GM18907 (cell line): ENCODE measurements at regions not wholly inside any gene's neighbourhood (a gene's known extent, or its start where the extent isn't known, plus 50 kb on each side); places are given as distances from the start of the nearest gene placed in this dataset.

Experiments used
- ATAC-seq: cut with Tn5 transposase; IDR thresholded peaks from one replicate; pipeline ENCODE4 v1.9.1; 2021; ENCODE audit warnings: mild to moderate bottlenecking, moderate library complexity; ENCODE audit not compliant: unreplicated experiment

DNA sequence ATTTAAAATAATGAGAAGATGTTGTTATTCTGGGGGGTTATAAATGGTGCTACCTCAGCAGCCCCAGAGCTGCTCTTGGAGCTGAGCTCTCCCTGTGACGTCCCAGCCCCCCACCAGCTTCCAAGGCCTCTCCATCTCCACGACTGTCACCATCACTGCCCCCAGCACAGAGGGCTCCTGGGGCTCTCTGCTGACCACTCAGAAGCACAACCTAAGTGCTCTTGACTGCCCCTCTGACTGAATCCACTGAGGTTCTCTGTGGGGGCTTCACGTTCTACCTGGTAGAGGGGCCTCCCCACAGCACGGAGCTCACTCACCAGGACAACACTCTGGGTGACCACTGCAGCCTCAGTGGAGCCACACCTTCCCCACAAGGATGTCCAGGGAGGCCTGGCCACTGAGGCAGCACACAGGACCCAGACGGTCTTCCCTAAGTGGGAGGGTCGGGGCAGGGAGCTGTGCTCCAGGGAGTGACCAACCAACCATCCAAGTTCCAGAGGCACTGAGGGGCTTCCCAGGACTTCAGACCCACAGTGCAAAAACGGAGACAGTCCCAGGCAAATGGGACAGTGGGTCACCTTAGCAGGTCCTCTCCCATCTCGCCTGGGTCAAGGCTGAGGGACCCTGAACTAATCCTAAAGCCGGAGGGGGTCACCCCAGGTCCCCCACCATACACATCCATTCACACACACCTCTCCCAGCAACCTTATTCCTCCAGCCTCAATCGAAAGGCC lies 121.0 kb upstream of the PPP2R2D start:
- no peak for ATAC-seq

DNA sequence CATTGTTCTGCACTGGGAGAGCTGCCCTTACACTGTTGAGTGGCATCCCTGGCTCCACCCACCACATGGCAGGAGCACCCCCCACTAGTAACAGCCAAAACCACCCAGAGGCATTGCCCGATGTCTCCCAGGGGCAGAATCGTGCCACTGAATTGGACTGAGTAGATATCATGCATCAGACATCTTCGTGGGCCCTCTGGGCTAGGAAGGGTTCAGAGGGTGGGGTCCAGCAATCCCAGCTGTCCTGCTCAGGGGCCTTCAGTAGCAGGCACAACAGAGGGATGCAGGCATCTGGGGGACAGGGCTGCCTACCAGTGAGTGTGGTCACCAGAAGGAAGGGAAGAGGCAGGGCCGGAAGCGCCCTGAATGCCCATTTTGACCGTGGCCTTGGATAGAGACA lies 119.7 kb upstream of the PPP2R2D start:
- no peak for ATAC-seq

DNA sequence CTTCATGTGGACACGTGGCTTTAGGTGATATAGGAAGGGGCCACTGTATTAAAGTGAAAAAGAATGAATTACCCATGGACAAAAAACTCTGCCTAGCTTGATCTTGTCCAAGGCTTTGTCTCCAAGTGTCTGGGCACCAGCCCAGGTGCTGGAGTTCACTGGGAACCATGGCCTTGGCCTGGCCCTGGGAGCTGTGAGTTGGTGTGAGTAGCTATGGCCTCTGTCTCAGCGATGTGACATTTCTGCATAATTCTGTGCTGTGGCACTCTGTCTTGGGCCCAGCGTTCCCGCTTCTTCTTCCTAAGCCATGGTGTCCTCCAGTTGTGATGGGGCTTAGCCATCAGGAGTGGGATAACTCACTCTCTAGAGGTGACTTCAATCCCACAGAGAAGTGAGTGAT lies 119.0 kb upstream of the PPP2R2D start:
- no peak for ATAC-seq

DNA sequence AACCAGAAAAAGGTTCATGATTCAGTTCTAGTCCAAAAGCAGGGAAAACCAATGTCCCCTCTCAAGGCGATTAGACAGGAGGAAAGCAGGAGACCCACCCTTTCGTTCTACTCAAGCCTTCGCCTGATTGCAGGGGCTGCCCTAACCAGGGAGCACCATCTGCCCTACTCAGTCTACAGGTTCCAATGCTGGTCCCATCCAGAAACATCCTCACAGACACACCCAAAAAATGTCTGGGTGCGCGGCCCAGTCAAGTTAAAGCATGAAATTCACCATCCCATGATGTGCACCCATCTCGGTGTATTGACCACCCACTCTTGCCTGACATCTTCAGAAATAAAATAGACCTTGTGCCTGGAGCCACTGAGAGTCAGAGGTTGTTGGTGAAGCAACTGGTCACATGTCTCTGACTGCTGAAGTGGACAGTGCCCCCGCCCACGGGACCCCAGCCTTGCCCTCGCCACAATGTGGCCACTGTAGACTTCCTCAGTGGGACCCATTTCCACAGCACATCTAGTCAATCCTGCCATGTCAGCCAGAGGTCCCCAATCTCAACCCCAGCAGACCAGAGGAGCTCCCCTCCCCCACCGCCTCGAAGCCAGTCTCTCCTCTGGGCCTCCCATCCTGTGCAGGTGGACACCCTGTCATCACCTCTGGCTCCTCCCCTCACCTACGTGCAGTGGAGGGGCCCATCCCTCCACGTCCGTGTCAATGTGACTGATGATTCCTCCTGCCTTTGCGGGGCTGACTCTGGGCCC lies 116.3 kb upstream of the PPP2R2D start:
- no peak for ATAC-seq

DNA sequence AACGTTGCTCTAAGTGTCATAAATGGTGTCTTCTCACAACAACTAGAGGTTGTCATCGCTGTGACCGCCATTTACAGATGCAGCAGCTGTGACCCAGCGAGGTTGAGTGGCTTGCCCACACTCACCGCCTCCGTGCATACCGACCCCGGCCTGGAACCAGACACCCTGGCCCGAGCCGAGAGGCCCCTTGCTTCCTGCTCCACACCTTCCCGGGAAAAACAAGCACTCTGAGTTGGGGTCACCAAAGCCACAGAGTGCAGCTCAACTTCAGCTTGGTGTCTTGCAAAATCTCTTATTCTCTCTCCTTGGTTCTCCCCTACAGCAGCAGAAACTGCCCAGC lies 115.7 kb upstream of the PPP2R2D start:
- no peak for ATAC-seq

DNA sequence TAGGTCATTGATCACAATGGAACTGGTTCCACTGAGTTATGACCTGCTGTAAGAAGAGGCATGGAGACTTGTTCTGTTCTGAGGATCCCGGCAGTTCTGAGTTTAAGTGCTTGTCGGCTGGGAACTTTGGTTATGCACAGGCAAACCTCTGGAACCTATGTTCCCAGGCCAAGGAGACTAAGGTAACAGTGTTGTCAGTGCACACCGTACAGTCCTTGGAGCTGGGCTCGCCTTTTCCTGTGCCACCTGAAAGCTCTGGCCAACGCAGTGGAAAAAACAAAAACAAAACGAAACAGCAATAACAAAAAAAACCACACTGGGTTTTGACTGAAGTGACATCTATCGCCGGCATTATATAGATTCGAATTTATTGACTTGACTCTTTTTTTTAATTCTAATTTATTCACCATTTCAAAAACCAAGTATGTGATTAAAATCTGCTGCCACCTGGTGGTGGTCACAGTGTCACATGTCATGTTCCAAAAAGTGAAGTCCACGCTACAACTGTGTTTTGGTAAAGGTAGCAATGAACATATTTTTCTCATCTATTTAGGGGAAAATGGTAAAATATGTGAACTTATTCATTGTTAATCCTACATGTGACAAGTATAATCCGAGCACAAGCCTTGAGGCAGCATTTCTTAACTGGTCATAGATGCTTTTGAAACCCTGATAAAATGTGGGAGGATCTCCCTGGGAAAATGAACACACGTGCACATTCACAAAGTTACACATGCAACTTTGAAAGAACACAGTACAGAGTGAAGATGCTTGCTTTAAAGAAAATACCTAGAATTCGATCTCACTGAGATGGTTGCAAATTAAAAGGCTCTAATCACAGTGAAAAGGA lies 113.8 kb upstream of the PPP2R2D start:
- ATAC-seq: no peak

DNA sequence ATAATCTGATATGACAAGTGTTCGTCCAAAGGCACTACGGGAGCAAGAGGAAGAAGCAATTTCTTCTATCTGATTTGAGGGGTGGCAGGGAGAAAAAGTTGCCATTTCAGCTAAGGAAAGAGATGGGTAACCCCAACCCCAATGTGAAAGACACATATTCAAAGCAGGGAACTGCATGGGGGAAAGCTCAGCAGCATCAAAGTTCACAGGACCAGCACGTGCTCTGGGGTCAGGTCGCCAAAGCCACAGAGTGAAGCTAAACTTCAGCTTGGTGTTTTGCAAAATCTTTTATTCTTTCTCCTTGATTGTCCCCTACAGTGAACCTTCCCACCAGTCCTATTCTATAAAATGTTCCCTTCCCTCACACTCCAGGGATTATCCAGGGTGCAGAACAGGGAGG lies 112.8 kb upstream of the PPP2R2D start:
- ATAC-seq: no peak

DNA sequence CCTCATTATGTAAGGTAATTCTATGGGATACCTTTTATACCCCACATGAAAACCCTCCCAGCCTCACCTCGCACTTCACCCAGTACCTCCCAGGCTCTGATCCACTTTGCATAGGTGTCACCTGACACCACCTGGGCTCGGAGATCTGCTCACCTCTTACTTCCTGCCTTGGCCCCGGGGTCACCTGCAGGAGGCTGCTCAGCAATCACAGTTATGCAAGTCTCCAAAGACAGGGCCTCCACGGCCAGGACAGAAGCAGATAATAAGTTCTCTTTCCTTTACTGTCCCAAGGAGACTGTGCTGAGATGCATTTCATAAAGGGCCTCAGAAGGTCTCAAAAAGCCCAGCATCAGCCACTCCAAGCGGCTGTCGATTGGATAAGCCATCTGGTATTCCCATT lies 112.4 kb upstream of the PPP2R2D start:
- ATAC-seq: no peak

DNA sequence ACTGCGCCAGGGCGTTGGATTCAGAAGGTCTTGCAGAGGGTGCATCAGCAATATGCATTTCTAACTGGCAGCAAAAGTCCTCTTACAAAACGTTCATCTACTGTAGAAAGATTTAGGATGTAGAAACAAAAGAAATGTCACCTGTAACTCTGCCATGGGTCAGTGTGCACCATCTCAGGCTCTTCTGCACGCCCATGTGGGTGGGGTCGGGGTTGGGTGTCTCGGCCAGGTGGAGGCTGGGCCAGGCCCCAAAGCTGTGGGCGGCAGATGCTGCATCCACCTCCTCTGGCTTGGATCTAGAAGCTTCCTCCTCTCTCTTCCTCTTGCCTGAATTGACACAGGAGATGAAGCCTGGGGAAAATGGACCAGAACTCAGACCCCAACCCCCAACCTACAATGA lies 111.3 kb upstream of the PPP2R2D start:
- ATAC-seq: no peak

DNA sequence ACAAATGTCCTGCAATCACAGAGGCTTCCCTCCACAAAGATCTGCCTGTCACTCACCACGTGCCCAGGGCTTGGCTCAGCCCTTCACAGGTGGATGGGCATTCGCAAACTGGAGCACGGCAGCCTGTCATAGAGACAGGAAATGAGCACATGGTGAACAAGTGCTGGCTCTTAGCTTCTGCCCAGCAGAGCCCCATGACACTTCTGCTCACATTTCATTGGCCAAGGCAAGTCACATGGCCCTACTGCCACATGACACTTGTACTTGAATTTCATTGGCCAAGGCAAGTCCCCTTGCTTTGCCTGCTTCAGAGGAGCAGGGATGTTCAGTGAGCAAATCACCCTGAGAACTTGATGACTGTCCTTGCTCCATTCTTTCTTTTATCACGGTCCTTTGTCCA lies 110.8 kb upstream of the PPP2R2D start:
- no peak for ATAC-seq

DNA sequence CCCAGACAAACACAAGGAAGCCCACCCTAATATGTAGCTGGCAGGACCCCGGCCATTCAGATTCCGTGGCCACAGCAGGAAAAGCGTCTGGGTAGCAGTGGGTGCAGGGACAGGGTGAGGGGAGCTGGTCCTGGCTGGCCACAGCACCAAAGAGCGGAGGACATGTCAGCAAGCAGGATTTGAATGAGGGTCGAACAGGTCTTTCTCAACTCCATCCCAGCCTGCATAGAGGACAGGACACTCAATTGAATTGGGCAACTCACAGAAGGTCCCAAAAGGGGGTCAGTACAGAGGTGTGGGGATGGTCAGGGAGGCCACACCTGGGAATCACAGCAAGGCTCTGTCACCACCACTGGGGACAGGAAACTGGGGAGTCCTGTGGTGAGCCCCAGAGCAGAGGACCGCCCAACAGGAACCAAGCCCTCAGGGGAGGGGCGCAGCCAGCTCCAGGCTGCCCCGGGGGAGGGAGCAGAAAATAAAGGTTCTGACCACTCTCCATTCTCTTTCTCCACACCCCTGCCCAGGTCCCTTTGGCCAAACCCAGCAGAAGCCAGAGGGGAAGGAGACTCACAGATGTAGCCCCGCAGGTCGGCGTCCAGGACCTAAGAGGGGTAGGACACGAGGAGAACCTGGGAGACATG lies 108.7 kb upstream of the PPP2R2D start:
- no peak for ATAC-seq

DNA sequence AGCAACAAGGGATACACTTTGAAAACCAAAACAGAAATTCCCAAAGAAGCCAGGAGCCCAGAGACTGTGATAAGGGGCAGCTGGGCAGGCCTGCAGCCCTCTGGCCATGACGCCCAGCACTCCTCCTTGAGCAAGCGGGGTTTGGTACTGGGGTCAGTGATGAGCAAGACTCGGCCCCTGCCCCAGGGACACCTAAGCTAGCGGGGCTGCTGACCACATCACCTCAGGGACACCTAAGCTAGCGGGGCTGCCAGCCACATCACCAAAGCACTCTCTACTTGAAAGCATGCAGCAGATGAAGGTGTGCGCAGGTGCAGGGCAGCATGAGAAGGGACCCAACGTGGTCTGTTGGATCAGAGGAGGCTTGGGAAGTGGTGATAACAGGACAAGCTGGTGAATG lies 108.0 kb upstream of the PPP2R2D start:
- no peak for ATAC-seq

DNA sequence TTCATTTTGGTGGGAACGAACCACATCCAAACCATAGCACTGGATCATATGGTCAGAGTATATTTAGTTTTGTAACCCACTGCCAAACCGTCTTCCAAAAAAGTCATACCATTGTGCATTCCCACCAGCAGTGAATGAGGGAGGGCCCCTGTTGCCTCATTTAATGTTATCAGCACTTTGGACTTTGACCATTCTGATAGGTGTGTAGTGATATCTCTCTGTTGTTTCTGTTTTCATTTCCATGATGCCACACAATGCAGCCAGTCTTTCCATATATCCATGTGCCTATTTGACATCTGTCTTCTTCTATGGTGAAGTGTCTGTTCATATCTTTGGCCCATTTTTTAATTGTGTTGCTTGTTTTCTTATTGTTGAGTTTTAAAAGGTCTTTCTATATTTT lies 105.0 kb upstream of the PPP2R2D start:
- ATAC-seq: no peak

DNA sequence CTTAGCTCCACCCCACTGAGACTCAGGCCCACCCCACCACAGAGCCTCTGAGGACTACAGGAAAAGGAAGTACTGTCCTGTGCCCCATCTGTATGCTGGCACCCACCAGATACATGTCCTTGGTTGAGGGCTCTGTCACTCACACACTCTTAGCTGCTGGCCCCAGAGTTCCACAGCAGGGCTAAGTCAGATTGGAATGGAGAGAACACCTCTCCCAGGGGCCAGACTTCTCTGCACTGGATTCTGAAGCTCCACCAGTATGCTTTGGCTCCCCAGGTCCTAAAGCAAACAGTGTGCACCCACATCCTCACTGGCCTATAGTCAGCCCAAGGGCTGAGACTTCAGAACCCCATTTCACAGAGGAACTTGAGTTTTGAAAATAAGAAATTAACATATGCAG lies 103.2 kb upstream of the PPP2R2D start:
- no peak for ATAC-seq

DNA sequence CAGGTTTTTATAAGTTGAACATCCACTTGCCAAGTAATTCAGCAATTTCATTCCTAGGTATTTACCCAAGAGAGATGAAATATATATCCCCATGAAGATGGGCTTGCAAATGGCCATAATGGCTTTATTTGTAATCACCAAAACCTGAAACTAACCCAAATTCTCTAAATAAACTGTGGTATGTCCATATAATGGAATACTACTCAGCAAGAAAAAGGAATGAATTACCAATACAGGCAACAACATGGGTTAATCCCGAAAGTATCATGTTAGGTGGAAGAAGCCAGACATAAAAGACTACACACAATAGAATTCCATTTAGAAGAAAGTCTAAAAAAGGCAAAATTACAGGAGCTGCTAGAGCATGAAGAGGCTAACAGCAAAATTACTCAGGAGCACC lies 101.4 kb upstream of the PPP2R2D start:
- ATAC-seq: no peak

DNA sequence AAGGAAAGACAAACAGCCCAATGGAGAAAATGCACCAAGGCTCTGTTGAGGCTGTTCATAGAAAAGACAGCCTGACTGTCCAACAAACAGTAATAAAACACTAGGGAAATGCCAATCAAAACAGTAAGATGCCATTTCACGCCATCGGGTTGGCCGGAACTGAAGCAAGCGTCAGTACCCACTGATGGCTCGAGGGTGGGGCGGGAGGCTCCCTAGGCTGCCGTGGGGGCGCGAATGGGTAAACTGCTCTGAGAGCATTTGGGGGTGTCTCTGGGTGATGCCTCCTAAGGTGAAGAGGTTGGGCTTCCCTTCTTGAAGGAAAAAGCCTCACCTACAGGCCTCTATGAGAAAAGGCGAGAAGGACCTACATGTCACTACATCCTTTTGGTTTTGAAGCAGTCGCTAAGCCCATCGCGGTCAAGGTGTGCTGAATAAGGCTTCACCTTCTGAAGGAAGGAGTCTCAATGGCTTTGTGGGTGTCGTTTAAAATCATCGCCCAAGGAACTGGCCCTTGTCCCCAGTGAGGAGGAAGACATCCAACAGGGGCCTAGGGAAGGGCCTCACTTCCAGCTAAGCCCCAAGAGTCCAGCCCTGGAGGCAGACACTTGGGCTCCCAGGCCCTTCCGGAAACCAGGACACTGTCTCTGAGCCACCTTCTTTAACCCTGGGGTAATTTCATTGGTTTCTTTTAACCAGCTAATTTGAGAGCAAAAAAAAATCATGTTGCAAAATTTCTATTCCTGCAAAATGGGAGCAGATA lies 98.5 kb upstream of the PPP2R2D start:
- ATAC-seq: no peak

DNA sequence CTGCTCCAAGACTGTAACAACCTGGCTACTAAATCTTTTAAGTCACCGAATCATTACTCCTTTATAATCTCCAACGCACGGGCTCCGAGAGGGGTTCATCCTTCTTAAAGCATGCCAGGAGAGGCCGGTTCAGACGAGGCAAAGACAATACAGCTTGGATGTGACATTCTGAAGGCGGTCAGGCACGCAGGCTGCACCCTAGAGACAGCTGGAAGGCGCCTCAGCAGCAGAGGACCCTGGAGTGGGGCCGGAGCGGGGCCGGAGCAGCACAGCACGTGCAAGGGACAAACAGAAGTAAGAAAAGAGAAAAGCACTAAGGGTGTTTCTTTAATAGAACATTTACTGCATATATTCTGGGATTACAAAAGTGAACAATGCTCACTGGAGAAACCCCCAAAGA lies 97.8 kb upstream of the PPP2R2D start:
- ATAC-seq: no peak

DNA sequence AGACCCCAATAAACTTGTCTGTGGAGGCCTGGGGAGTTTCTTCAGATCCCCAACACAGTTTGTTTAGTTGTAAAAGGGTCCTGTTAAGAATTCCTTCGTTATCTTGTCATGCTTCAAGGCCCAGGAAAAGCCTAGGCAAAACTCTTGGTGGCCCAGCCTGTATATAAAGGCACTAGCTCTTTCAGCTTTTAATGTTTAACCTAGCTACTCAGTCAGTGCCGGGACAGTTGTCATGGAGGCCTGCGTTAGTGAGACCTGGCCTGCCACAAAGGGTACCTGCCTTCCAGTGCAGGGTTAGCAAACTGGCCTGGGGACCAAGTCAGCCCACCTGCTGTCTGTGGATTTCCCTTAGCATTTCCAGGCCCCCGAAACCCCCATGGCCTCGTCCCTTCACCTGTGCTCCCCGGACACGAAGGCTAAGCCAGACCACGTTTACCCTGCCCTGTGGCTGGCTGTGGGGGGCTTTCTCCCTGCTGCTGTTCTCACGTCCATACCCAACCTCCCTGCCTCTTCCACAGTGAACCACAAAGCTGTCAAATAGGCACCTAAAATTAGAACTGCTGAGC lies 96.9 kb upstream of the PPP2R2D start:
- ATAC-seq: no peak

DNA sequence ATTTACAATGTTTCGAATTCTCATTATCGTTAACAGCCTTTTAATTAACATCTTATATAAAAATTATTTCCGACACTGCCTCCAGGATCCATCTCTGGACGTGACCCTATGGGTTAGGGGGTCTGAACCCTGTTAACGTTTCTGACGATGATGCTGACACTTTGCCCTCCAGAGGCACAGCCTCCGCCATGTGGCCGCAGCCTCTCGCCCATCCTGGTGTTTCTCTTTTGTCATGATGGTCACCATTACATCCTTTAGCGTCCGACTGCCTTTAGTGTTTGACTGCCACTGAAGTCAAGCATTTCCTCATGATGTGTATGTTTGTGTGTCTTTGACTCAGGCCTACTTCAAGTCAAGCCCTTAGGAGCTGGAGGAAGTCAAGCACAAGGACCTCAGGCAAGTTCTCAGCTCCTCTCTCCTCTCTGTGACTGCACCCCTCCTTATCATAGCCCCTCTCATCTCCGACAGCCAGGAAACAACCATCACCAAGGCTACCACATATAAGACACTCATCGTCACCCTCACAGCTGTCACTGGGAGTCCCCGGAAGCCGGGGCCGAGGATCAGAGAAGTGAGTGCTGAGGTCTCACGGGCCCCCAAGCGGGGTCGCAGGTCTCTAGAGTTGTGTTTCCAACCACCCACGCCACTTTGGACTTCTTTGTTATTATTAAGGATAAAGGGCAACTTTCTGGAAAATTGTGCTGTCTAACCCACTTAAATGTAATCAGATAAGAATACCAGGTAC lies 96.1 kb upstream of the PPP2R2D start:
- no peak for ATAC-seq

DNA sequence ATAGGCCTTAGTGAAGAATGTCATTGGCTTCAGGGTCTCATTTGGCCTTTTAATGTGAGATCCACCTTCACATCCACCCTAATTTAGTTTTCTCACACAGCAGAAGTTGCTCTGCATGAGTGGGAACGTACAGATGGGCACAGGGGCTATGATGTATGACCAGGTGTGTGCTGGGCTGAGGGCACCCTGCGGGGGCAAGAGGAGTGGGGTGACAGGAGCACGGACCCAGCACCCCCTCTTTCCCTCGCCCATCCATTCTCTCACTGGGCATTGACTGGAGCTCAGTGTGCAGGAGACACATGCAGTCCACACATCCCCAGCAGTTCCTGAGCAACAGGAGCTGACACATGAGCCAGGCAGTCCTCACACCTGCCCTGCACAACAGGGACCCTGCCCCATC lies 95.1 kb upstream of the PPP2R2D start:
- ATAC-seq: no peak
